SKM-1 (cell line): ENCODE measurements at regions not wholly inside any gene's neighbourhood (a gene's known extent, or its start where the extent isn't known, plus 50 kb on each side); places are given as distances from the start of the nearest gene placed in this dataset.

Experiments
- DNase-seq: peaks from one replicate; lab custom pipeline; 2025; ENCODE audit not compliant: unreplicated experiment; lab: John Stamatoyannopoulos, UW

- no peak for DNase-seq
These were observed 58.3 kb upstream of the STXBP1 start for GRCh38 chr9:127553793-127554192.

- DNase-seq: no peak
These were observed 56.9 kb upstream of the STXBP1 start for GRCh38 chr9:127554966-127555839.

- DNase-seq: peak; percentile 86
These were observed 55.9 kb upstream of the STXBP1 start for GRCh38 chr9:127555840-127556820.

- DNase-seq: no peak
These were observed 55.2 kb upstream of the STXBP1 start for GRCh38 chr9:127556871-127557270.

GRCh38 chr9:127557466-127557869 lies 54.6 kb upstream of the STXBP1 start:
- no peak for DNase-seq

- DNase-seq: no peak
These were observed 54.0 kb upstream of the STXBP1 start for GRCh38 chr9:127557998-127558546.

GRCh38 chr9:127558581-127559246 lies 53.4 kb upstream of the STXBP1 start:
- no peak for DNase-seq

- DNase-seq: no peak
These were observed 52.8 kb upstream of the STXBP1 start for GRCh38 chr9:127559247-127559680.

GRCh38 chr9:127561491-127562278 lies 50.4 kb upstream of the STXBP1 start:
- peak; percentile 68 for DNase-seq
